H9 (cell line): ENCODE measurements at regions not wholly inside any gene's neighbourhood (a gene's known extent, or its start where the extent isn't known, plus 50 kb on each side); places are given as distances from the start of the nearest gene placed in this dataset.

Experiments
- DNase-seq: peaks from one replicate; pipeline ENCODE4 v3.0.0-alpha.2; 2017
- H2AFZ ChIP-seq: one replicate; pipeline ENCODE4 v1.6.1; 2013; ENCODE audit warnings: mild to moderate bottlenecking, low read length, control low read depth, moderate library complexity
- H2AK5ac ChIP-seq: 2 replicates; pipeline ENCODE4 v1.6.1; 2013; ENCODE audit warnings: low read length, control low read depth, mixed read lengths; ENCODE audit not compliant: insufficient read length
- H2BK120ac ChIP-seq: one replicate; pipeline ENCODE4 v1.6.1; 2013; ENCODE audit warnings: low read depth, mild to moderate bottlenecking, low read length, control low read depth, inconsistent platforms; ENCODE audit not compliant: poor library complexity, severe bottlenecking
- H2BK12ac ChIP-seq: 2 replicates; pipeline ENCODE4 v1.6.1; 2013; ENCODE audit warnings: low read length, control low read depth, mixed read lengths, low read depth; ENCODE audit not compliant: insufficient read length
- H2BK15ac ChIP-seq: 2 replicates; pipeline ENCODE4 v1.6.1; 2013; ENCODE audit warnings: low read depth, low read length, control low read depth
- H2BK20ac ChIP-seq: one replicate; pipeline ENCODE4 v1.6.1; 2013; ENCODE audit warnings: low read depth, mild to moderate bottlenecking, low read length, control low read depth, inconsistent platforms; ENCODE audit not compliant: poor library complexity, severe bottlenecking
- H2BK5ac ChIP-seq: 2 replicates; pipeline ENCODE4 v1.6.1; 2013; ENCODE audit warnings: low read length, control low read depth, mixed read lengths; ENCODE audit not compliant: insufficient read length
- H3K14ac ChIP-seq: 2 replicates; pipeline ENCODE4 v1.6.1; 2013; ENCODE audit warnings: low read length, control low read depth; ENCODE audit not compliant: insufficient read depth
- H3K18ac ChIP-seq: 2 replicates; pipeline ENCODE4 v1.6.1; 2013; ENCODE audit warnings: low read depth, mild to moderate bottlenecking, mixed read lengths, low read length, control low read depth; ENCODE audit not compliant: insufficient read length
- H3K23ac ChIP-seq: 2 replicates; pipeline ENCODE4 v1.6.1; 2013; ENCODE audit warnings: low read length, control low read depth, mixed read lengths, low read depth; ENCODE audit not compliant: insufficient read length
- H3K23me2 ChIP-seq: 2 replicates; pipeline ENCODE4 v1.6.1; 2013; ENCODE audit warnings: low read depth, mild to moderate bottlenecking, mixed read lengths, low read length, control low read depth; ENCODE audit not compliant: insufficient read length, poor library complexity, severe bottlenecking
- H3K27ac ChIP-seq: 2 replicates; pipeline ENCODE4 v1.5.1; 2013; ENCODE audit warnings: low read length, control low read depth, mixed read lengths, low read depth; ENCODE audit not compliant: insufficient read length
- H3K27me3 ChIP-seq: 2 replicates; pipeline ENCODE4 v1.6.1; 2013; ENCODE audit warnings: low read length, control low read depth, inconsistent platforms; ENCODE audit not compliant: insufficient read depth
- H3K4ac ChIP-seq: 2 replicates; pipeline ENCODE4 v1.6.1; 2013; ENCODE audit warnings: low read depth, mild to moderate bottlenecking, control low read depth, inconsistent platforms, low read length, moderate library complexity
- H3K4me1 ChIP-seq: 2 replicates; pipeline ENCODE4 v1.6.1; 2013; ENCODE audit warnings: low read length, control low read depth, inconsistent platforms; ENCODE audit not compliant: insufficient read depth
- H3K4me2 ChIP-seq: 2 replicates; pipeline ENCODE4 v1.6.1; 2013; ENCODE audit warnings: low read length, control low read depth, mixed read lengths; ENCODE audit not compliant: insufficient read length, insufficient read depth
- H3K56ac ChIP-seq: 2 replicates; pipeline ENCODE4 v1.6.1; 2013; ENCODE audit warnings: low read depth, mild to moderate bottlenecking, mixed read lengths, low read length, control low read depth; ENCODE audit not compliant: insufficient read length
- H3K79me1 ChIP-seq: 2 replicates; pipeline ENCODE4 v1.6.1; 2013; ENCODE audit warnings: low read depth, mild to moderate bottlenecking, moderate library complexity, low read length, control low read depth, inconsistent platforms; ENCODE audit not compliant: insufficient read depth, poor library complexity, severe bottlenecking
- H3K79me2 ChIP-seq: 2 replicates; pipeline ENCODE4 v1.6.1; 2013; ENCODE audit warnings: low read length, control low read depth, inconsistent platforms; ENCODE audit not compliant: insufficient read depth
- H3K9ac ChIP-seq: 2 replicates; pipeline ENCODE4 v1.6.1; 2013; ENCODE audit warnings: low read length, control low read depth, mixed read lengths; ENCODE audit not compliant: insufficient read length; ENCODE audit errors: extremely low read depth
- H3K9me3 ChIP-seq: one replicate; pipeline ENCODE4 v1.6.1; 2013; ENCODE audit warnings: low read depth, low read length, inconsistent platforms; ENCODE audit not compliant: control insufficient read depth
- H3T11ph ChIP-seq: one replicate; pipeline ENCODE4 v1.6.1; 2013; ENCODE audit warnings: mild to moderate bottlenecking, low read length, control low read depth, inconsistent platforms
- H4K20me1 ChIP-seq: one replicate; pipeline ENCODE4 v1.6.1; 2013; ENCODE audit not compliant: control insufficient read depth, insufficient read length, insufficient read depth
- H4K5ac ChIP-seq: 2 replicates; pipeline ENCODE4 v1.6.1; 2013; ENCODE audit warnings: low read depth, mild to moderate bottlenecking, mixed read lengths, low read length, control low read depth; ENCODE audit not compliant: insufficient read length
- H4K8ac ChIP-seq: replicated peaks from 2 replicates; pipeline ENCODE4 v1.6.1; 2013; ENCODE audit warnings: low read length, control low read depth, mixed read lengths, low read depth; ENCODE audit not compliant: insufficient read length
- H4K91ac ChIP-seq: 2 replicates; pipeline ENCODE4 v1.6.1; 2013; ENCODE audit warnings: low read depth, mild to moderate bottlenecking, moderate library complexity, mixed read lengths, low read length, control low read depth; ENCODE audit not compliant: insufficient read length
- H3K27ac Mint-ChIP-seq, 3 experiments: 2 replicates in 2 of 3; 3 replicates in 1 of 3; pipeline ENCODE4 v1.8.0; 2020 to 2021; ENCODE audit warnings: mixed read lengths in 3 of 3, mild to moderate bottlenecking in 1 of 3, moderate library complexity in 1 of 3
- H3K27me3 Mint-ChIP-seq: 2 replicates; pipeline ENCODE4 v1.8.0; 2021; ENCODE audit warnings: low read depth, mild to moderate bottlenecking, moderate library complexity, mixed read lengths
- H3K36me3 Mint-ChIP-seq, 3 experiments: 2 replicates in 2 of 3; 3 replicates in 1 of 3; pipeline ENCODE4 v1.8.0; 2020 to 2021; ENCODE audit warnings: low read depth in 3 of 3, mixed read lengths in 3 of 3; ENCODE audit not compliant: insufficient read depth in 1 of 3
- H3K4me1 Mint-ChIP-seq, 2 experiments: 2 replicates each; pipeline ENCODE4 v1.8.0; 2020; ENCODE audit warnings: mixed read lengths in 2 of 2
- H3K4me3 Mint-ChIP-seq, 2 experiments: 2 replicates in 1 of 2; 3 replicates in 1 of 2; pipeline ENCODE4 v1.8.0; 2020 to 2021; ENCODE audit warnings: mild to moderate bottlenecking in 2 of 2, mixed read lengths in 2 of 2, moderate library complexity in 1 of 2
- H3K9me3 Mint-ChIP-seq, 2 experiments: 2 replicates in 1 of 2; 3 replicates in 1 of 2; pipeline ENCODE4 v1.8.0; 2020; ENCODE audit warnings: mild to moderate bottlenecking in 2 of 2, mixed read lengths in 2 of 2, moderate library complexity in 1 of 2
- CTCF ChIP-seq: fragments of 200-600 bp; sonication (generic); conservative IDR thresholded peaks from 3 replicates; pipeline ENCODE4 v1.8.0; 2021; ENCODE audit warnings: antibody characterized with exemption, mild to moderate bottlenecking
- WGBS: extraction: QIAGEN DNeasy Blood & Tissue Kit; methylation state at CpG from one replicate; pipeline ENCODE4 v1.1.7; 2013; ENCODE audit warnings: missing lambda C conversion rate, low lambda C conversion rate, mixed read lengths; ENCODE audit not compliant: insufficient read length; ENCODE audit errors: extremely low coverage; 5-methylcytosine and 5-hydroxymethylcytosine counted together

GRCh38 chr16:79468121-79468552 lies 132.4 kb downstream of the MAF start:
- no peak overlapping the region for H3K23ac ChIP-seq
- H2BK12ac ChIP-seq, result no peak overlapping the region
- no peak for DNase-seq
- no peak overlapping the region for H3K4me3 Mint-ChIP-seq
- no peaks in the 10 kb centered on the region for H3K27me3 ChIP-seq
- no peak overlapping the region for H3T11ph ChIP-seq
- no peaks in the 10 kb centered on the region for H4K20me1 ChIP-seq
- no peaks in the 10 kb centered on the region for H3K36me3 Mint-ChIP-seq
- no peaks in the 10 kb centered on the region for H3K79me2 ChIP-seq
- 0 out of 7 replicates have a peak overlapping the region, but pooled peaks of 1 of the 3 experiments have one; percentile 83 for H3K27ac Mint-ChIP-seq
- H4K91ac ChIP-seq, result no peak overlapping the region
- no peak overlapping the region for H2AK5ac ChIP-seq
- H3K9me3 ChIP-seq, result no peaks in the 10 kb centered on the region
- H2BK15ac ChIP-seq, result no peak overlapping the region
- no peak overlapping the region for H4K5ac ChIP-seq
- no peaks in the 10 kb centered on the region for H3K23me2 ChIP-seq
- no peak overlapping the region for H3K27ac ChIP-seq
- no peak overlapping the region for H3K4me2 ChIP-seq
- no peak overlapping the region for H3K9ac ChIP-seq
- no peaks in the 10 kb centered on the region for H3K79me1 ChIP-seq
- no peak overlapping the region for H2BK5ac ChIP-seq
- H3K27me3 Mint-ChIP-seq, result no peaks in the 10 kb centered on the region; the same call in 1 of the 2 replicates
- no peak overlapping the region for H3K14ac ChIP-seq
- H3K9me3 Mint-ChIP-seq, result no peaks in the 10 kb centered on the region
- H3K18ac ChIP-seq, result no peak overlapping the region
- H2BK120ac ChIP-seq, result no peak overlapping the region
- peaks cover 0 to 4% of the 10 kb centered on the region in 2 experiments; a peak in 1 of 4 replicates for H3K4me1 Mint-ChIP-seq
- no peak overlapping the region for H3K4ac ChIP-seq
- no peak for TF ChIP-seq CTCF
- no CpG with 5 or more reads among the region's 10 CpGs for WGBS
- H2AFZ ChIP-seq, result no peak overlapping the region
- H3K56ac ChIP-seq, result no peak overlapping the region
- H2BK20ac ChIP-seq, result no peak overlapping the region
- H4K8ac ChIP-seq, result no peak overlapping the region
- no peaks in the 10 kb centered on the region for H3K4me1 ChIP-seq
